ENCODE measurements at regions not wholly inside any gene's neighbourhood (a gene's known extent, or its start where the extent isn't known, plus 50 kb on each side); places are given as distances from the start of the nearest gene placed in this dataset.

DNA sequence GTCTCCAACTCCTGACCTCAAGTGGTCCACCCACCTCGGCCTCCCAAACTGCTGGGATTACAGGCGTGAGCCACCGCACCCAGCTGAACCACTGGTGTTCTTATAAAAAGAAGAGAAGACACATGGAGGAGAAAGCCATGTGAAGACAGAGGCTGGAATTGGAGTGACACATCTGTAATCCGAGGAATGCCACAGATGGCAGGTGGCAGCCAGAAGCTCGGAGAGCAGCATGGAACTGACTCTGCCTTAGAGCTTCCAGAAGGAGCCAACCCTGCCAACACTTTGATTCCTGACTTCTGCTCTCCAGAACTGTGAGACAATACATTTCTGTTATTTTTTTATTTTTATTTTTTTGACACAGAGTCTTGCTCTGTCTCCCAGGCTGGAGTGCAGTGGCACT lies 59.0 kb upstream of the ATP2B4 start:
- no peak overlapping the region for H3K4me3 ChIP-seq (ENCODE audit: low read depth, low read length)
- no peak for DNase-seq (ENCODE audit: low read depth)
- H3K36me3 ChIP-seq (ENCODE audit: control insufficient read depth, insufficient read depth, low read length): no peaks in the 10 kb centered on the region
- ChIA-PET CTCF (no interaction called here), POLR2A (no interaction called here)
- TF ChIP-seq, protein P1, sequence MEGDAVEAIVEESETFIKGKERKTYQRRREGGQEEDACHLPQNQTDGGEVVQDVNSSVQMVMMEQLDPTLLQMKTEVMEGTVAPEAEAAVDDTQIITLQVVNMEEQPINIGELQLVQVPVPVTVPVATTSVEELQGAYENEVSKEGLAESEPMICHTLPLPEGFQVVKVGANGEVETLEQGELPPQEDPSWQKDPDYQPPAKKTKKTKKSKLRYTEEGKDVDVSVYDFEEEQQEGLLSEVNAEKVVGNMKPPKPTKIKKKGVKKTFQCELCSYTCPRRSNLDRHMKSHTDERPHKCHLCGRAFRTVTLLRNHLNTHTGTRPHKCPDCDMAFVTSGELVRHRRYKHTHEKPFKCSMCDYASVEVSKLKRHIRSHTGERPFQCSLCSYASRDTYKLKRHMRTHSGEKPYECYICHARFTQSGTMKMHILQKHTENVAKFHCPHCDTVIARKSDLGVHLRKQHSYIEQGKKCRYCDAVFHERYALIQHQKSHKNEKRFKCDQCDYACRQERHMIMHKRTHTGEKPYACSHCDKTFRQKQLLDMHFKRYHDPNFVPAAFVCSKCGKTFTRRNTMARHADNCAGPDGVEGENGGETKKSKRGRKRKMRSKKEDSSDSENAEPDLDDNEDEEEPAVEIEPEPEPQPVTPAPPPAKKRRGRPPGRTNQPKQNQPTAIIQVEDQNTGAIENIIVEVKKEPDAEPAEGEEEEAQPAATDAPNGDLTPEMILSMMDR (IDR thresholded peaks at IDR 0.05; ENCODE audit: insufficient read depth, low read depth, low read length): no peak
- H3K27me3 ChIP-seq (ENCODE audit: control insufficient read depth, insufficient read depth, low read length): no peaks in the 10 kb centered on the region

DNA sequence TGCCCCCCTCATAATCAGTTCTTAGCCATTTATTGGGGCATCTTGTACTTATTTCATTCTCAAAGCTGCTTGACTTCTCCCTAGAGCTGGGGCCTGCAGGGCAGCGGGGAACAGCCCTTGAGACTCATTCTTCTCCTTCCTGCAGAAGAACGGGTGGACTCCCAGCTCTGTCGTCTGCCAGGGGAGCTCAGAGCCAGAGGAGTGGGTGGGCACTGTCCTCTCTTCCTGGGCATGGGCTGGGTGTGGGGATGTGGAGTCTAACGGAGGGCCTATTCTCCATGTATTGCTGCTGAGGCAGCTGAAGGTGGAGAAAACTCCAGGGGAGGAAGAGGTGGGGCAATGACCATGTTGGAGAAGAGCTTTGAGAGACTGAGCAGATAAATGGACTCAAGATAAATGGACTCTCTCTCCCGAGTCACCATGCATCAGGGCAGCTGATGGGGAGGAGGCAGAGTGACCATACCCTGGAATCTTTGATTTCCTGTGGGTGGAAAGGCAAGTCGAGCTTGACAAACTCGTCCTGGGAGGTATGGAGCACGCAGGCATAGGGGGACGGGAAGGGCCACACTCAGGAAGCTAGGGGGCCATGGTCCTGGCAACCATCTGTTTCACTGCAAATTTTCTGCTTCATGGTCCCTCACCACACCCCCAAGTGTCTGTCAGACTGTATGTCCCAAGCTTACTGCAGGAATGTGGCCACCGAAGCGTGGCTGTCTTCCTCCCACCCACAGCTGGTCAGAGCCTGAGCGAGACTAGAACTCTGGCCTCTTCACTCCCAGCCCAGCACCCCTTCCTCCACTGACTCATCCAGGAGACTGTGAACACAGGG lies 56.9 kb upstream of the ATP2B4 start:
- H3K4me3 ChIP-seq (ENCODE audit: low read depth, low read length): no peak overlapping the region
- CTCF ChIA-PET: interaction anchor here (0.6 to 1.3 kb wide), 3 partner anchors 13 to 238 kb away, joined by 3 to 5 read pairs (median 3); no protein-coding TSS in a partner anchor
- TF ChIP-seq, protein P1 (IDR thresholded peaks at IDR 0.05; ENCODE audit: insufficient read depth, low read depth, low read length): no peak
- H3K36me3 ChIP-seq (ENCODE audit: control insufficient read depth, insufficient read depth, low read length): no peaks in the 10 kb centered on the region
- POLR2A ChIA-PET: interaction anchor here (0.6 kb wide), 1 partner anchor 168 kb away, joined by 3 read pairs; no protein-coding TSS in a partner anchor
- no peak for DNase-seq (ENCODE audit: low read depth)
- no peaks in the 10 kb centered on the region for H3K27me3 ChIP-seq (ENCODE audit: control insufficient read depth, insufficient read depth, low read length)

- TF ChIP-seq, protein P1 (IDR thresholded peaks at IDR 0.05; ENCODE audit: insufficient read depth, low read depth, low read length): no peak
- ChIA-PET POLR2A (no interaction called here), CTCF (interaction anchor here (0.7 to 1.3 kb wide), 2 partner anchors 15 to 132 kb away, joined by 3 to 4 read pairs; no protein-coding TSS in a partner anchor)
- DNase-seq (ENCODE audit: low read depth): no peak
- H3K27me3 ChIP-seq (ENCODE audit: control insufficient read depth, insufficient read depth, low read length): no peaks in the 10 kb centered on the region
- H3K4me3 ChIP-seq (ENCODE audit: low read depth, low read length): no peak overlapping the region
- no peaks in the 10 kb centered on the region for H3K36me3 ChIP-seq (ENCODE audit: control insufficient read depth, insufficient read depth, low read length)
Measured at GRCh38 chr1:203570805-203571204, 55.8 kb upstream of the ATP2B4 start.

- POLR2A ChIA-PET: no interaction called here
- CTCF ChIA-PET: no interaction called here
Measured at GRCh38 chr1:203571661-203572060, 55.0 kb upstream of the ATP2B4 start.

DNA sequence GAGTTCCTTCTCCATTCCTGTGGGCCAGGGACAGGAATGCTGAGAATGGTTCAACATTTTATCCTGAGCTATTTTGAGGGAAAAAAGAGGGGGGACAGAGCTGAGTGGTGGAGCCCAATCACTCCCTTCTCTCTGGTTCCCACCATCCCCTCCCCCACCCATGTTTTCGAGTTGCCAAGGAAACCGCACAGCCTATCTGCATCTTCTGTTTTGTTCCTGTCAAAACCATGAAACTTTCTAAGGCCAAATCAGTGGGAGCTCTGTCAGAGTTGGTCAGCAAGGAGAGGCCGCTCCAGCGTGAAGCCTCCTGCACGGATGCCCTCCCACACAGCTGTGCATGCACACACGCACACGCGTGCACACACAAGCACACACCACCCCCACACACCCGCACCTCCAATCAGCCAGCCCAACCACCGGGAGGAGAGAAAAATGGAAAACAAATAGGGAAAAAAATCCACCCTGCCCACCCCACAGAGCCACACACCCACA lies 54.5 kb upstream of the ATP2B4 start:
- no peak for DNase-seq (ENCODE audit: low read depth)
- TF ChIP-seq, protein P1 (IDR thresholded peaks at IDR 0.05; ENCODE audit: insufficient read depth, low read depth, low read length): no peak
- Histone ChIP-seq H3K4me3 (ENCODE audit: low read depth, low read length) (no peak overlapping the region), H3K36me3 (ENCODE audit: control insufficient read depth, insufficient read depth, low read length) (no peaks in the 10 kb centered on the region), H3K27me3 (ENCODE audit: control insufficient read depth, insufficient read depth, low read length) (no peaks in the 10 kb centered on the region)
- ChIA-PET POLR2A (no interaction called here), CTCF (no interaction called here)

More at GRCh38 chr1:203571661-203572060, 55.0 kb upstream of the ATP2B4 start:
- H3K36me3 ChIP-seq (ENCODE audit: control insufficient read depth, insufficient read depth, low read length): no peaks in the 10 kb centered on the region
- H3K27me3 ChIP-seq (ENCODE audit: control insufficient read depth, insufficient read depth, low read length): no peaks in the 10 kb centered on the region
- H3K4me3 ChIP-seq (ENCODE audit: low read depth, low read length): no peak overlapping the region
- no peak for DNase-seq (ENCODE audit: low read depth)
- TF ChIP-seq, protein P1 (IDR thresholded peaks at IDR 0.05; ENCODE audit: insufficient read depth, low read depth, low read length): no peak
